SK-N-SH treated with all-trans-retinoic acid at 6 μM for 48 hours (cell line): ENCODE measurements at regions not wholly inside any gene's neighbourhood (a gene's known extent, or its start where the extent isn't known, plus 50 kb on each side); places are given as distances from the start of the nearest gene placed in this dataset.

Source experiments
- ZFP3 ChIP-seq: fragments of 250-450 bp; sonication (Bioruptor Pico); IDR thresholded peaks from 2 replicates; pipeline ENCODE4 v1.5.0; 2020; ENCODE audit warnings: mild to moderate bottlenecking, moderate library complexity
- ZFP30 ChIP-seq: fragments of 450-650 bp; formaldehyde crosslinking; IDR thresholded peaks from 2 replicates; pipeline ENCODE4 v1.5.0; 2022; ENCODE audit warnings: mild to moderate bottlenecking, moderate library complexity
- ZNF8 ChIP-seq: fragments of 450-650 bp; formaldehyde crosslinking; IDR thresholded peaks from 2 replicates; pipeline ENCODE4 v1.5.0; 2020; ENCODE audit warnings: mild to moderate bottlenecking, moderate library complexity
- TF ChIP-seq, protein P1 (sequence below): fragments of 250-450 bp; sonication (Bioruptor Pico); IDR thresholded peaks from 2 replicates; pipeline ENCODE4 v1.8.0; 2020; ENCODE audit warnings: mild to moderate bottlenecking, moderate library complexity, borderline replicate concordance

DNA sequence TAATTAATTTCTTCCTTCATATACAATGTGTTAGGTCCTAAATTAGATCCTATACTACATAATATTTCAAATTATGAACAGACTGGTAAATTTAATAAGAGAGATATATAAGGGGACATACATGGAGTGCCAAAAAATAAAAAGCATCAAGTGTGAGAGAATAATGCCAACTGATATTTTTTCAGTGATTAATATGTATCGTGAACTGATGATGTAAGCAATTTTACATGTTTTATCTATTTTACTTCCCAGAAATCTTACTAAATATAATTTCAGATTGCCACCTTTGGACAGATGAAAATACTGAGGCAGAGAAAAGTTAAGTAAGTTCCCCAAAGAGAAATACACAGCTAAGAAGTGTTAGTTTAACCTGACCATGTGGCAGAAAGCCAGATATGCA, 870.8 kb downstream of the SLITRK5 start:
- TF ChIP-seq ZNF8 (CRISPR knock-in tag) (no peak), ZFP3 (no peak), ZFP30 (no peak)
- TF ChIP-seq, protein P1, sequence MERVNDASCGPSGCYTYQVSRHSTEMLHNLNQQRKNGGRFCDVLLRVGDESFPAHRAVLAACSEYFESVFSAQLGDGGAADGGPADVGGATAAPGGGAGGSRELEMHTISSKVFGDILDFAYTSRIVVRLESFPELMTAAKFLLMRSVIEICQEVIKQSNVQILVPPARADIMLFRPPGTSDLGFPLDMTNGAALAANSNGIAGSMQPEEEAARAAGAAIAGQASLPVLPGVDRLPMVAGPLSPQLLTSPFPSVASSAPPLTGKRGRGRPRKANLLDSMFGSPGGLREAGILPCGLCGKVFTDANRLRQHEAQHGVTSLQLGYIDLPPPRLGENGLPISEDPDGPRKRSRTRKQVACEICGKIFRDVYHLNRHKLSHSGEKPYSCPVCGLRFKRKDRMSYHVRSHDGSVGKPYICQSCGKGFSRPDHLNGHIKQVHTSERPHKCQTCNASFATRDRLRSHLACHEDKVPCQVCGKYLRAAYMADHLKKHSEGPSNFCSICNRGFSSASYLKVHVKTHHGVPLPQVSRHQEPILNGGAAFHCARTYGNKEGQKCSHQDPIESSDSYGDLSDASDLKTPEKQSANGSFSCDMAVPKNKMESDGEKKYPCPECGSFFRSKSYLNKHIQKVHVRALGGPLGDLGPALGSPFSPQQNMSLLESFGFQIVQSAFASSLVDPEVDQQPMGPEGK (CRISPR knock-in tag) = no peak
